Amygdala (tissue), 56 donors: ENCODE measurements at regions not wholly inside any gene's neighbourhood (a gene's known extent, or its start where the extent isn't known, plus 50 kb on each side); places are given as distances from the start of the nearest gene placed in this dataset.
"Not testable (repeated sequence)": the region's sequence is repeated elsewhere in the genome, so short reads cannot be mapped to it uniquely, and the experiment has no call there.

Experiments
- DNase-seq, 56 donors: peaks; one replicate each; lab custom pipeline; 2025; lab: John Stamatoyannopoulos, UW

GRCh38 chr10:130341356-130341755, 205.2 kb downstream of the GLRX3 start:
- DNase-seq = peak in 8 of 56 donors; percentile 2 to 26 (median 14)

DNA sequence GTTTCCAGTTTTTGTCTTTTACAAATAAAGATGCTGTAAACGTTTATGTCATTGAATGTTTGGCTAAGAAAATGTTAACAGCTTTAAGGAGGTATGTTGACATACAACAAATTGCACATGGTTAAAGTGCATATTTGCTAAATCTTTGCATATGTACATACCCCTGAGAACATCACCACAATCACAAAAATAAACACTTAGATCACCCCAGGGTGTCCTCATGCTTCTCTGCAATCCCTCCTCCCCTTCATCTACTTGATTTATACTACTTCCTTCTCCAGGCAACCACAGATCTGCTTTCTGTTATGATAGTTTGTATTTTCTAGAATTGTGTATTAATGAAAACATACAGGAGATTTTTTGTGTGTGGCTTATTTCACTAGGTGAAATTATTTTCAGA, 209.5 kb downstream of the GLRX3 start:
- no peak for DNase-seq

DNA sequence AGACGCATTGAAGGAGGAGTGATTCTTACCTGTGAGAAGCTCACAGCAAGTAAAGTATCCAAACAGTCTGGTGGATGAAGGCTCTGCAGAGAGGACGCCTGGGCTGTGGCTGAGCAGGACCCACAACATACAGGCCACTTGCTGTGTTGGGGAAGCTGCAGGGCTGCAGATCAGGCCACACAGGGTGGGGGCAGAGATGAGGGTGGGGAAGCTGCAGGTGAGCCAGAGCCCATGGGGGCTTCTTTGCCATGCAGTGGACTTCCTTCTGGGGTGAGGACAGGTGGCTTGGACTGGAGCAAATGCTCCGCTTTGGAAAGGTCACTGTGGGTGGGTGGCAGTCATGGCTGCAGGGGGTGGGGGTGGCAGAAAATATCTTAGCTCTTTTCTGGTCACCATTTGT, 214.8 kb downstream of the GLRX3 start:
- DNase-seq = no peak

DNA sequence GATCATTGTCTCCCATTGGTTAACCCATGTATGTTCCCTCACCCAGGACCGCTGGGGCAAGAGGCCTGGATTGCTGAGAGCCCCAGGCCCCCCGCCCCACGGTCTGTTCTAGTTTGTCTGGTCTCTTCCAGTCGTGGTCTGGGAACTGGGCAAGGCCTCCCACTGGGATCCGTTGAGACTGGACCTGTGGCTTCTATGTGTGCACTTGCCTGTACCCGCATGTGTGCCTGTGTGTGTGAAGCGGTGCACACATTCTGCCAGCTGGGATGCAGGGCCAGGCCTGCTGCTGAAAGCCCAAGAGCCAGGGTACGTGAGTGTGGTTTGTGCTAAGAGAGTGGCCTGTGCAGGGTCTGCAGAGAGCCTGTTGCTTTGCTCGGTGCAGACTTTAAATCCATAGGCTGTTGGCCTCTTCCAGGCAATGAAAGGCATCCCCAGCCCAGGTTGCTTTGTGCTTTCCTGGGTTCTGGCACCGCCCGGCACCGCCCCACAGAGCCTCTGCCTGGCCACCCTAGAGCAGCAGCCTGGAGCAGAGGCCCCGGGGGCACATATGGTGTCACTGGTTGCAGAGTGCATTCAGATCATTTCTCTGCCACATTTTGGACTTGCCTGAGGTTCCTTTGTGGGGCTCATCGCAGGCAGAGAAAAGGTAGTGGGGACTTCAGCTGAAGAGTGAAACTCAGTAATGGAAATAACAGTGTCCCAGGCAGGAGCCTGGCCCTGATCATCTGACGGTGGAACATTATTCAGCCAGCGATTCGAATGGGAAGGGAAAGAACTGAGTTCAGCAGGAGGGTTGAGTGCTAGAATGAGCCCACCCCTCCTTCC, 215.5 kb downstream of the GLRX3 start:
- no peak for DNase-seq

- DNase-seq = no peak
Measured at GRCh38 chr10:130352291-130352645, 216.1 kb downstream of the GLRX3 start.

DNA sequence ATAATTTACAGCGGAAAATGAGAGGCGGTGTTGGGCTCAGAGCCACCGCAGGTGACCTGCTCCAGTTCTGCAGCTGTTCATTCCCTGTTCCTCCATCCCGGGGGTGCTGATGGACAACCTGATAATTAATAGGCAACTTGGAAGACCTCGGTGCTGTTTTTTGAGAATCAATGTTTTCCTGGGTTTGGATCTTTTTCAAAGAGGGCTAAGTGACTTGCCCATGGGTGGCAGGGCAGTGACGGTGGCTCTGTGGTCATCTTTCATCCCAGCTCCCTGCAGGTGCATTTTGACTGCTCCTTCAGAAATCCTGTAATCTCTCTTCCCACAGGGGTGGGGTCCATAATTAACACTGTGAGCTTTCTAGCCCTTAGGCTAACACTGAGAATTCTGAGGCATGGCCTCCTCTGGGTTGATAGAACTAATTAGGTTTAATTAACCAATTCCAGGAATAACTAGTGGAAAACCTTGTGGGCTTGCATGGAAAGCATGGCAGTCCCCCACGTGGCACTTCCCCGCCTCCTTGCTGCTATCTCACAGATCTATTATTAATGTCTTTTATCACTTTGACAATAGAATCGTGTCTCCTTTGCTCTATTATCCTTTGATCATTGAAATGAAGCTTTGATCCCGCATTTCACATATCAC, 217.9 kb downstream of the GLRX3 start:
- no peak for DNase-seq

DNA sequence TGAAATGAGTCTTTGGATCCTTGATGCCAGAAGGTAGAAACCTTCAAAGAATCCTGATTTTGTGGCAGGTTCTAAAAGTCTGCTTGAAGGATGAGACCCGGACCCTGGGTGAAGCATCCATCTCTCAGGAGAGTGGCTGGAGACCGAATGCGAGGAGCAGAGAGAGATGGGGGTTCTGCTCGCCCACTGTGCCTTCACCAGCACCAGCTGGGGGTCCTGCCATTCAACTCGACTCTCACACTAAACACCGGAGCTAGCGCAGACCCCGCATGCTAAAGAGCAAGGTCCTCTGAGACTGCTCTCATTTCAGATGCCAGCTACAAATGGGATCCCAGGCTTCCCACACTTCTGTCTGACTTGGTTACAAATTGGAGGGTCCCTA, 218.4 kb downstream of the GLRX3 start:
- DNase-seq = no peak

GRCh38 chr10:130354976-130355795, 219.0 kb downstream of the GLRX3 start:
- DNase-seq = no peak

DNA sequence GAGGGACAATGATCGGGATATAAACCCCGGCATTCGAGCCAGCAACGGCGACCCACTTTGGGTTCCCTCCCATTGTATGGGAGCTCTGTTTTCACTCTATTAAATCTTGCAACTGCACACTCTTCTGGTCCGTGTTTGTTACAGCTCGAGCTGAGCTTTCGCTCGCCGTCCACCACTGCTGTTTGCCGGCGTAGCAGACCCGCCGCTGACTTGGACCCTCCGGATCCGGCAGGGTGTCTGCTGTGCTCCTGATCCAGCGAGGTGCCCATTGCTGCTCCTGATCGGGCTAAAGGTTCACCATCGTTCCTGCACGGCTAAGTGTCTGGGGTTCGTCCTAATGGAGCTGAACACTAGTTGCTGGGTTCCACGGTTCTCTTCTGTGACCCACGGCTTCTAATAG, 220.2 kb downstream of the GLRX3 start:
- not testable (repeated sequence) for DNase-seq

DNA sequence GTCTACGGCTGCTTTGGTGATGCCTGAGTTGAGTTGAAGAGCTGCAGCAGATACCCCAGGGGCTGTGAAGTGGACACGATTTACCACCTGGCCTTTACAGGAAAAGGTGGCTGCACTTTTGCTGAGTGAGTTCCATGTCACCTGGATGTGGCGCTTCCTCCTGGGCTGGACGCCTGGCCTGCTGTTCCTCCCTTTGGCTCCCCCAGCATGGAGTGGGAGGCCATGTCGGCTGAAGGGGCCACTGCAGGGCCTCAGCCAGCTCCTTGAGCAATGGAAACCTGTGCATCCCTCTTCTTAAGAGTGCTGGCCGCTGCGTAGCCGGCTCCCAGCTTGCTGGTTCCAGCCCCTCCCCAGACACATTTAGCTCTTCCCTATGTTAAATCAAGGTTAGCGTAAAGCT, 221.0 kb downstream of the GLRX3 start:
- no peak for DNase-seq

DNA sequence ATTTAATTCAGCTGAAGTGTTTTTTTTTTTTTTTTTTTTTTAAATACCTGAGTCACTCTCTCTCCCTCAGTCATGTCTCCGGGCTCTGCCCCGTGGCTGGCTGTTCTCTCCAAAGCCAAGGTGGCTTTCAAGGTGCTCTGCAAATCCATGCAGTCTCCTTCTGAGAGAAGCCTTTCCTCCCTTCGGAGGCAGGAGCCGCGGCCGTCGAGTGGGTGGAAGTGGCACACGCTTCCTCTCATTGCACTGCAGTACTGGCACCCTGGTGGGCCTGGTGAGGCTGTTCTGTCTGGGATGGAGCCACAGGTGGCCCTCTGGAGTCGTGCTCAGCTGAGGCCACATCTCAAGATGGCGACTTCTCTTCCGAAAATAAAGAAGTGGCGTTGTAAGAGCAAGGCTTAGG, 221.8 kb downstream of the GLRX3 start:
- DNase-seq = peak in 1 of 56 donors; percentile 14

DNA sequence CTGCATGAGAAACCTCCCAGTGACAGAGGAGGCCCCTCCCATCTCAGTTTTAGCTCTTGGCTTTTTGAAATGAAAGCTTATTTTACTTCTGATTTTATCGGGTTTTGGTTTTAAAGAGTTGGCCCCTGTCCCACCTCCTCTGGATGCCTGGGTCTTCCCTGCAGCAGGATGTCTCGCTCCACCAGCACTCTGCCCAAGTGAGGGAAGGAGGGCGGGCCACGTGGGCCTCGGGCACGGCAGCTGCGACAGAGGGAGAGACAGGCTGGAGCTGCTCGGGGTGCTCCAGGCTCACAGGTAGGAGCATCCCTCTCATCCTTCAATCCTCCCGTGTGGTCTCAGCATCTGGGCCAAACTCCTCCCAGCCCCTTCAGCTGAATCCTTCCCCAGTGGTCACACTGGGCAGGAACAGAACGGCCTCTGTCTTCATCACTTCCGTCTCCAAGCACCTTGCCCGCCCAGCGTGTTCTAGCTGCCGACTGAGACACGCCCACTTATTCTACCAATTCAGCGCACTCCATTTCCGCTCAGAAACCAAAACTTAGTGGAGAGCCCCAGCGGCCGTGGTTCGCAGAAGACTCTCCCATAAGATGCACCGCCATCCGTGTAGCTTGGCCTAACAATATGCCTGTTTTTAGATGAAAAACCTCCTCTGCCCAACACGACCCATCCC, 222.9 kb downstream of the GLRX3 start:
- DNase-seq = no peak

GRCh38 chr10:130359711-130360110, 223.5 kb downstream of the GLRX3 start:
- no peak for DNase-seq

- DNase-seq = no peak
Measured at GRCh38 chr10:130360826-130361311, 224.7 kb downstream of the GLRX3 start.

DNA sequence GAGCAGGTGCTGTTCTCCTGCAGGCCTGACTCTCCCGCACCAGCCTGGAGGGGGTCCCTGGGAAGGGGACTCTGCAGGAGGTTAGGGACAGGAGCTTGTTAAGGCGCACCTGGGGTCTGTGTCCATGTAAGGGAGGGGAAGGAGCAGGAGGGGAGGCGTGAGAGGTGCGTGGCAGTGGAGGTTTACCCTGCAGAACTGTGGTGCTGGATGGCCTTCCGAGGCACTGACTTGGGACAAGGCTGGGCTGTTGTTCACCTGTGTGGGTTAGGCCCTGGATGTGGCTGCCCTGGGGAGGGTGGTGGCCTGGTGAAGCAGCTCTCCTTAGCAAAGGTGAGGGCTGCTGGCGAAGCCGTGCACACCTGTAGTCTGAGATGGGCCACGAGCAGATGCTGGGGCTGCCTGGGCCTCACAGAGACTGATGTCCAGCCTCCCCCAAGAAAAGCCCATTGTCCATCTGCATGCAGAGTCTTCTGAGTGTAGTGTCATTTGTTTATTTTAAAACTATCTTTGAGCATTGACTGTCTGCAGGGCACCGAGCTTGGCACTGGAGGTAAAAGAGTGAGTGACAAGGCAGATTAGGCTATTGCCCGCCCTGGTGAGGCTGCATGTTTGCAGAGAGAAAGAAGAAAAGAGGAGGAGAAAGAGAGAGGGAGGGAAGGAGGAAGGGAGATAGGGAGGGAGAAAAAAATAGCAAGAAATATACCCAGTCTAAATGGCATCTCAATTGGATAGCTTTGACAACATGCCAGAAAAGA, 225.3 kb downstream of the GLRX3 start:
- DNase-seq = no peak

DNA sequence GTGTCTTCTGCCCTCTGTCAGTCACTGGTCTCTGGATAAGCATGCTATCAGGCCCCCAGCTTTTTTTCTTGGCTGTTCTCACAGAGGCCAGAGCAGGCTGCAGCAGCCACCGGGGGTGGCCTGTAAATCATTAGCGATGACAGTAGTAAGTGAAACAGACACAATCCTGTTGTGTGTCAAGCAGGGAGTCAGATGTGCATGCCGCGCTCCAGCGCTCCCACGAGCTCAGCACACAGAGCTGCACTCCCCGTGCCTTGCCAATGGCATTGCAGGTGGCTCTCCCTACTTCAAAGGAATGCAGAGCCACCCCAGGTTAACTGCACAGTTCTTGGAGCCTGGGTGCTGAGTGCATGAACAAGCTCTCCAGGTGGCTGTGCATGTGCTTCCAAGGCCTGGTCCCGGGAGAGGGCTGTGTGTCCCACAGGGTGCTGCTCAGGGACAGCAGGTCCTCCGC, 226.1 kb downstream of the GLRX3 start:
- no peak for DNase-seq

- no peak for DNase-seq
Measured at GRCh38 chr10:130363051-130363450, 226.9 kb downstream of the GLRX3 start.

DNA sequence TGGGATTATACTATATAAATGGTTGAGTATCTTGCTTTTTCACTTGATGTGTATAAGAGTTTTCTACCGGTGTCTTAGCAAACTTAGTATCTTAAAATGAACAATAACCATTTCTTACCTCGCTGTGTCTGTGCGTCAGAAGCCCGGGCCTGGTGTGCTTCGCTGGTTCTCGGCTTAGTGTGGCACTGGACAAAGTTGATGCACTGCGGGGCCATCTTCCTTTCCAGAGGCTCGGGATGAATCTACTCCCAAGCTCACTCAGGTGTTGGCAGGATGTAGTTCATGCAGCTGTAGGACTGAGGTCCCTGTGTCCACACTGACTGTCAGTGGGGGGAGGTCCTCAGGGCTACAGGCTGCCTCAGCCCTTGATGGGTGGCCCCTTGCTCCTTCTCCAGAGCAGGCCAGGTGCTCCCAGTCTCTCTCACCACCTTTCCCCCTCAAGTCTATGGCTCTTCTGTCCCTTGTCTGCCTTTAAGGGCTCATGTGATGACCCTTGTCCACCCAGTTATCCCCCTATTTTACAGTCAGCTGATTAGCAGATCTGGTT, 227.8 kb downstream of the GLRX3 start:
- DNase-seq = no peak

DNA sequence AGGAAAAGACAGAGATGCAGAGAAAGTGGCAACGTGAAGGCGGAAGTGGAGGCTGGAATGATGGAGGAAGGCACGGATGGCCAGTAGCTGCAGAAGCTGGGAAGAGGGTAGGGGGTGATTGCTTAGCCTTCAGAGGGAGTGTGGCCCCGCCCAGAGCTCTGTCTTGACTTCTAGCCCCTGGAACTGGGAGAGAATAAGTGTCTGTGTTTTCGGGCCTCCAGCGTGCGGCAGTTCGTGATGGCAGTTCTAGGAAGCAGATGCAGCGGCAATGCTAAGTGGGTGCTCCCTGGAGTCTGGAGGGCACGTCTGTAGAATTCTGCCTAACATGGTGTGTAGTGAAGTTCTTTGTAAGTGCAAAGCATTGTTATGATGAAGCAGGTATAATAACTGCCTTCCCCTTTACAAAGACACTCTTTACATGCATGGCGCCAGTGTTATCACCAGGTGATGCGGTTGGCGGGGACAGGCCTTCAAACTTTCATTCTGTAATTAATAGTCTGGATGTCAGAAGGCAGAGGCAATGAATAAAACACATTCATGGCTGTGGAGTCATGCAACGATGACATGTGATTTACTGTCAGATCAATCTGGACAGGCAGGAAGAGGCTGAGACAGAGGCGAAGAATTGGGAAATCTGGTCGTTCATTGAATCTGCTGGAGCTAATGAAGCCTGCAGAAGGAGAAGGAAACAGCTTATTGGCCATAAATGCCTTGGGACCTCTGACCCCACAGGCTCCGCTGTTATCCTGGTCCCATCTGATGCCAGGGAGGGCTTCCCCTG, 228.6 kb downstream of the GLRX3 start:
- no peak for DNase-seq
